ENCODE measurements at regions not wholly inside any gene's neighbourhood (a gene's known extent, or its start where the extent isn't known, plus 50 kb on each side); places are given as distances from the start of the nearest gene placed in this dataset.

DNA sequence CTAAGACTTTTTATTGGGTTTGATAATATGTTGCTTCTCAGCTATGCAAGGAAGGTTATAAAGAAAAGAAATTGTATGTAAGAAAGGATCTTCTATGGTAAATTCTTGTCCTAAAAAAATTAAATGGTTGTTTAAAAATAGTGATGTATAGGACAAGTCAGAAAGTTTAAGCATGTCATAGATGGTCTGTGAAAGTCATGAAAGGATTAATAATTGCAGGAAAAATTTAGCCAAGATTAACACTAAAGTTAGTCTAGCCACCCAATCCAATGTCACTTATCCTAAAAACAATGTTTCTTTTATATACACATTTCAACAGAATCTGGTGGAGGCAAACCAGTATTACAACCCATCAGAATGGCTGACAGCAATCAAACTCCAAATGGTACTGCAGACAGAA lies 1046.7 kb upstream of the SLC39A10 start:
- no peak for FAIRE-seq
- intact Hi-C loops (cut with micrococcal nuclease; ENCODE audit: unreplicated experiment) = no loop called here

More for the DNA sequence above, 1046.7 kb upstream of the SLC39A10 start:
- Histone ChIP-seq H3K9me3 (replicated peaks; ENCODE audit: control insufficient read depth, insufficient read depth, low read length) (no peaks in the 10 kb centered on the region; the same call in 2 of the 3 replicates), H3K4me1 (ENCODE audit: control insufficient read depth, insufficient read depth, low read length) (no peaks in the 10 kb centered on the region), H3K36me3 (ENCODE audit: control insufficient read depth in 2 of 2, insufficient read depth in 2 of 2, low read length in 1 of 2) (no peaks in the 10 kb centered on the region), H3K4me3 (no peak overlapping the region), H3K9ac (ENCODE audit: control insufficient read depth, insufficient read depth, low read length) (no peak overlapping the region), H3K79me2 (ENCODE audit: control insufficient read depth, insufficient read depth, low read length) (no peaks in the 10 kb centered on the region), H3K27me3 (replicated peaks in 1 of 2; ENCODE audit: control insufficient read depth in 2 of 2, insufficient read depth in 2 of 2, low read length in 1 of 2) (no peaks in the 10 kb centered on the region), H2AFZ (ENCODE audit: control insufficient read depth, low read depth, low read length) (no peak overlapping the region), H3K27ac (ENCODE audit: control insufficient read depth, insufficient read depth) (no peak overlapping the region), H3K4me2 (ENCODE audit: control insufficient read depth, insufficient read depth) (no peak overlapping the region), H4K20me1 (ENCODE audit: control insufficient read depth, insufficient read depth) (no peaks in the 10 kb centered on the region)
- no TSS peak for BruUV-seq (replicated peaks)
- DNase-seq (ENCODE audit: low read depth, low spot score) (no peak), ATAC-seq (no peak)
- POLR2A ChIA-PET = no interaction called here
- SMC1A ChIA-PET (ENCODE audit: uncharacterized antibody, unreplicated experiment) = no interaction called here
- CTCF ChIA-PET = no interaction called here
- TF ChIP-seq EED (IDR thresholded peaks at IDR 0.05; ENCODE audit: low read depth) (no peak), SP1 (IDR thresholded peaks at IDR 0.05; ENCODE audit: low read depth, low read length) (no peak), TCF3 (IDR thresholded peaks at IDR 0.05; ENCODE audit: borderline replicate concordance, insufficient read depth, low read depth, low read length) (no peak), RAD51 (IDR thresholded peaks at IDR 0.05) (no peak), POU2F2 (IDR thresholded peaks at IDR 0.05; ENCODE audit: borderline replicate concordance, low read depth, low read length) (no peak), PAX5 (IDR thresholded peaks at IDR 0.05; ENCODE audit: borderline replicate concordance, low read depth, low read length) (no peak), SUPT20H (IDR thresholded peaks at IDR 0.05; ENCODE audit: borderline replicate concordance, control insufficient read depth, low read depth, low read length) (no peak), HCFC1 (IDR thresholded peaks at IDR 0.05; ENCODE audit: low read length) (no peak), ETV6 (conservative IDR thresholded peaks at IDR 0.05 in 1 of 2, IDR thresholded peaks at IDR 0.05 in 1 of 2; ENCODE audit: borderline replicate concordance in 1 of 2, low read depth in 1 of 2) (no peak)
- TF ChIP-seq, protein P1, sequence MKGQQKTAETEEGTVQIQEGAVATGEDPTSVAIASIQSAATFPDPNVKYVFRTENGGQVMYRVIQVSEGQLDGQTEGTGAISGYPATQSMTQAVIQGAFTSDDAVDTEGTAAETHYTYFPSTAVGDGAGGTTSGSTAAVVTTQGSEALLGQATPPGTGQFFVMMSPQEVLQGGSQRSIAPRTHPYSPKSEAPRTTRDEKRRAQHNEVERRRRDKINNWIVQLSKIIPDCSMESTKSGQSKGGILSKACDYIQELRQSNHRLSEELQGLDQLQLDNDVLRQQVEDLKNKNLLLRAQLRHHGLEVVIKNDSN (IDR thresholded peaks at IDR 0.05; ENCODE audit: borderline replicate concordance, extremely low read length, insufficient read depth, low read depth, low read length) = no peak
- TF ChIP-seq, protein P2, sequence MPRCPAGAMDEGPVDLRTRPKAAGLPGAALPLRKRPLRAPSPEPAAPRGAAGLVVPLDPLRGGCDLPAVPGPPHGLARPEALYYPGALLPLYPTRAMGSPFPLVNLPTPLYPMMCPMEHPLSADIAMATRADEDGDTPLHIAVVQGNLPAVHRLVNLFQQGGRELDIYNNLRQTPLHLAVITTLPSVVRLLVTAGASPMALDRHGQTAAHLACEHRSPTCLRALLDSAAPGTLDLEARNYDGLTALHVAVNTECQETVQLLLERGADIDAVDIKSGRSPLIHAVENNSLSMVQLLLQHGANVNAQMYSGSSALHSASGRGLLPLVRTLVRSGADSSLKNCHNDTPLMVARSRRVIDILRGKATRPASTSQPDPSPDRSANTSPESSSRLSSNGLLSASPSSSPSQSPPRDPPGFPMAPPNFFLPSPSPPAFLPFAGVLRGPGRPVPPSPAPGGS (IDR thresholded peaks at IDR 0.05; ENCODE audit: borderline replicate concordance, insufficient read depth, low read depth, low read length, poor library complexity, severe bottlenecking) = no peak
- TF ChIP-seq, protein P3, sequence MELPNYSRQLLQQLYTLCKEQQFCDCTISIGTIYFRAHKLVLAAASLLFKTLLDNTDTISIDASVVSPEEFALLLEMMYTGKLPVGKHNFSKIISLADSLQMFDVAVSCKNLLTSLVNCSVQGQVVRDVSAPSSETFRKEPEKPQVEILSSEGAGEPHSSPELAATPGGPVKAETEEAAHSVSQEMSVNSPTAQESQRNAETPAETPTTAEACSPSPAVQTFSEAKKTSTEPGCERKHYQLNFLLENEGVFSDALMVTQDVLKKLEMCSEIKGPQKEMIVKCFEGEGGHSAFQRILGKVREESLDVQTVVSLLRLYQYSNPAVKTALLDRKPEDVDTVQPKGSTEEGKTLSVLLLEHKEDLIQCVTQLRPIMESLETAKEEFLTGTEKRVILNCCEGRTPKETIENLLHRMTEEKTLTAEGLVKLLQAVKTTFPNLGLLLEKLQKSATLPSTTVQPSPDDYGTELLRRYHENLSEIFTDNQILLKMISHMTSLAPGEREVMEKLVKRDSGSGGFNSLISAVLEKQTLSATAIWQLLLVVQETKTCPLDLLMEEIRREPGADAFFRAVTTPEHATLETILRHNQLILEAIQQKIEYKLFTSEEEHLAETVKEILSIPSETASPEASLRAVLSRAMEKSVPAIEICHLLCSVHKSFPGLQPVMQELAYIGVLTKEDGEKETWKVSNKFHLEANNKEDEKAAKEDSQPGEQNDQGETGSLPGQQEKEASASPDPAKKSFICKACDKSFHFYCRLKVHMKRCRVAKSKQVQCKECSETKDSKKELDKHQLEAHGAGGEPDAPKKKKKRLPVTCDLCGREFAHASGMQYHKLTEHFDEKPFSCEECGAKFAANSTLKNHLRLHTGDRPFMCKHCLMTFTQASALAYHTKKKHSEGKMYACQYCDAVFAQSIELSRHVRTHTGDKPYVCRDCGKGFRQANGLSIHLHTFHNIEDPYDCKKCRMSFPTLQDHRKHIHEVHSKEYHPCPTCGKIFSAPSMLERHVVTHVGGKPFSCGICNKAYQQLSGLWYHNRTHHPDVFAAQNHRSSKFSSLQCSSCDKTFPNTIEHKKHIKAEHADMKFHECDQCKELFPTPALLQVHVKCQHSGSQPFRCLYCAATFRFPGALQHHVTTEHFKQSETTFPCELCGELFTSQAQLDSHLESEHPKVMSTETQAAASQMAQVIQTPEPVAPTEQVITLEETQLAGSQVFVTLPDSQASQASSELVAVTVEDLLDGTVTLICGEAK (IDR thresholded peaks at IDR 0.05; ENCODE audit: borderline replicate concordance) = no peak
- RAD21 ChIA-PET (ENCODE audit: unreplicated experiment) = no interaction called here
- in situ Hi-C loops (cut with MboI) = no loop called here

Measured in GM12878 (cell line).